Loucy (cell line): ENCODE measurements at regions not wholly inside any gene's neighbourhood (a gene's known extent, or its start where the extent isn't known, plus 50 kb on each side); places are given as distances from the start of the nearest gene placed in this dataset.

Experiments
- H2AFZ ChIP-seq: fragments of 200-600 bp; sonication (generic); 2 replicates; pipeline ENCODE4 v1.6.0; 2016; ENCODE audit warnings: antibody characterized with exemption, mild to moderate bottlenecking, low read length, moderate library complexity
- H3F3A ChIP-seq: fragments of 200-600 bp; 2 replicates; pipeline ENCODE4 v1.6.0; 2016; ENCODE audit warnings: antibody characterized with exemption, low read depth, mild to moderate bottlenecking
- H3K27me3 ChIP-seq: fragments of 200-600 bp; sonication (generic); 2 replicates; pipeline ENCODE4 v1.6.1; 2014; ENCODE audit warnings: low read length, mild to moderate bottlenecking; ENCODE audit not compliant: insufficient read depth, poor library complexity, severe bottlenecking
- H3K36me3 ChIP-seq: fragments of 200-600 bp; sonication (generic); 2 replicates; pipeline ENCODE4 v1.6.1; 2016; ENCODE audit warnings: low read length; ENCODE audit not compliant: insufficient read depth
- H3K4me1 ChIP-seq: fragments of 200-600 bp; sonication (generic); 2 replicates; pipeline ENCODE4 v1.5.1; 2014; ENCODE audit warnings: low read length, mild to moderate bottlenecking; ENCODE audit not compliant: insufficient read depth, poor library complexity, severe bottlenecking
- H3K4me2 ChIP-seq: fragments of 200-600 bp; sonication (generic); 2 replicates; pipeline ENCODE4 v1.6.0; 2014; ENCODE audit warnings: antibody characterized with exemption, low read length, low read depth, mild to moderate bottlenecking; ENCODE audit not compliant: poor library complexity, severe bottlenecking
- H3K4me3 ChIP-seq: fragments of 200-600 bp; sonication (generic); 2 replicates; pipeline ENCODE4 v1.5.1; 2014; ENCODE audit warnings: low read length, mild to moderate bottlenecking, mixed read lengths; ENCODE audit not compliant: poor library complexity, severe bottlenecking
- H3K79me2 ChIP-seq: fragments of 200-600 bp; sonication (generic); 2 replicates; pipeline ENCODE4 v1.6.1; 2014; ENCODE audit warnings: low read length; ENCODE audit not compliant: insufficient read depth
- H3K9ac ChIP-seq: fragments of 200-600 bp; sonication (generic); 2 replicates; pipeline ENCODE4 v1.6.0; 2014; ENCODE audit warnings: mild to moderate bottlenecking, low read depth, low read length, moderate library complexity; ENCODE audit not compliant: poor library complexity, severe bottlenecking
- H3K9me2 ChIP-seq: fragments of 200-600 bp; sonication (generic); replicated peaks from 2 replicates; pipeline ENCODE4 v1.6.1; 2016; ENCODE audit warnings: low read depth, low read length, mixed read lengths
- H3K9me3 ChIP-seq: fragments of 200-600 bp; sonication (generic); 2 replicates; pipeline ENCODE4 v1.6.1; 2014; ENCODE audit warnings: mild to moderate bottlenecking, antibody characterized with exemption, low read length, low read depth; ENCODE audit not compliant: insufficient read depth
- H4K20me1 ChIP-seq: fragments of 200-600 bp; sonication (generic); 2 replicates; pipeline ENCODE4 v1.6.0; 2014; ENCODE audit warnings: antibody characterized with exemption, low read length, mild to moderate bottlenecking; ENCODE audit not compliant: insufficient read depth, poor library complexity, severe bottlenecking
- CTCF ChIP-seq: fragments of 200-600 bp; sonication (generic); conservative IDR thresholded peaks from 2 replicates; pipeline ENCODE4 v1.5.1; 2014; ENCODE audit warnings: mild to moderate bottlenecking, antibody characterized with exemption, low read length
- EZH2phosphoT487 ChIP-seq: fragments of 200-600 bp; IDR thresholded peaks from 2 replicates; pipeline ENCODE4 v1.6.1; 2018; ENCODE audit warnings: antibody characterized with exemption, mild to moderate bottlenecking, moderate library complexity, borderline replicate concordance

- Histone ChIP-seq H2AFZ (no peak overlapping the region), H3K9me2 (no peaks in the 10 kb centered on the region), H3K27me3 (no peaks in the 10 kb centered on the region), H3K4me3 (no peak overlapping the region), H4K20me1 (no peaks in the 10 kb centered on the region), H3K9me3 (no peaks in the 10 kb centered on the region), H3F3A (no peaks in the 10 kb centered on the region), H3K4me2 (no peak overlapping the region), H3K79me2 (no peaks in the 10 kb centered on the region), H3K36me3 (no peaks in the 10 kb centered on the region), H3K9ac (no peak overlapping the region), H3K4me1 (no peaks in the 10 kb centered on the region)
- no peak for TF ChIP-seq CTCF
- TF ChIP-seq EZH2phosphoT487: no peak
These were observed 970.0 kb upstream of the POT1 start for GRCh38 chr7:125899577-125899976.

GRCh38 chr7:125892434-125892833 is 962.8 kb upstream of the POT1 start:
- Histone ChIP-seq H3K79me2 (no peaks in the 10 kb centered on the region), H3F3A (no peaks in the 10 kb centered on the region), H3K9me3 (no peaks in the 10 kb centered on the region), H3K4me3 (no peak overlapping the region), H2AFZ (no peak overlapping the region), H3K9ac (no peak overlapping the region), H3K4me1 (no peaks in the 10 kb centered on the region), H4K20me1 (no peaks in the 10 kb centered on the region), H3K27me3 (no peaks in the 10 kb centered on the region), H3K9me2 (no peaks in the 10 kb centered on the region), H3K4me2 (no peak overlapping the region), H3K36me3 (no peaks in the 10 kb centered on the region)
- TF ChIP-seq EZH2phosphoT487: no peak
- no peak for TF ChIP-seq CTCF

GRCh38 chr7:125878988-125879387 is 949.4 kb upstream of the POT1 start:
- H3K4me3 ChIP-seq: no peak overlapping the region
- no peaks in the 10 kb centered on the region for H3K36me3 ChIP-seq
- no peaks in the 10 kb centered on the region for H3K79me2 ChIP-seq
- TF ChIP-seq CTCF (no peak), EZH2phosphoT487 (no peak)
- H2AFZ ChIP-seq: no peak overlapping the region
- H3F3A ChIP-seq: no peaks in the 10 kb centered on the region
- no peak overlapping the region for H3K4me2 ChIP-seq
- H3K9me2 ChIP-seq: no peaks in the 10 kb centered on the region
- H3K27me3 ChIP-seq: no peaks in the 10 kb centered on the region
- H3K9me3 ChIP-seq: no peaks in the 10 kb centered on the region
- H3K9ac ChIP-seq: no peak overlapping the region
- H4K20me1 ChIP-seq: no peaks in the 10 kb centered on the region
- no peaks in the 10 kb centered on the region for H3K4me1 ChIP-seq
